Right atrium auricular region (tissue), 2 donors: ENCODE measurements at regions not wholly inside any gene's neighbourhood (a gene's known extent, or its start where the extent isn't known, plus 50 kb on each side); places are given as distances from the start of the nearest gene placed in this dataset.

ENCODE experiments used
- DNase-seq: peaks from one replicate; pipeline ENCODE4 v3.0.0-alpha.2; 2019; ENCODE audit warnings: low spot score
- H3K27ac ChIP-seq, 2 donors: fragments of 200-600 bp; sonication (generic); 1 replicate in 1 of 2; 2 replicates in 1 of 2; pipeline ENCODE4 v1.5.1; 2016 to 2019
- H3K27me3 ChIP-seq, 2 donors: fragments of 200-600 bp; sonication (generic); one replicate each; pipeline versions ENCODE4 v1.5.1 to v1.6.0; 2017 to 2019
- H3K36me3 ChIP-seq: fragments of 200-600 bp; sonication (generic); one replicate; pipeline ENCODE4 v1.5.1; 2016
- H3K4me1 ChIP-seq, 2 donors: fragments of 200-600 bp; sonication (generic); one replicate each; pipeline versions ENCODE4 v1.5.1 to v1.6.0; 2017 to 2019
- H3K4me3 ChIP-seq, 2 donors: fragments of 200-600 bp; sonication (generic); 1 replicate in 1 of 2; 2 replicates in 1 of 2; pipeline ENCODE4 v1.5.1; 2017 to 2019; ENCODE audit warnings: mild to moderate bottlenecking in 1 of 2, moderate library complexity in 1 of 2
- H3K9me3 ChIP-seq, 2 donors: fragments of 200-600 bp; sonication (generic); one replicate each; pipeline ENCODE4 v1.5.1; 2019
- TF ChIP-seq, protein P1 (sequence below), 2 donors: fragments of 200-600 bp; sonication (generic); IDR thresholded peaks; one replicate each; pipeline ENCODE4 v1.5.1; 2019; ENCODE audit warnings: antibody characterized with exemption in 2 of 2

DNA sequence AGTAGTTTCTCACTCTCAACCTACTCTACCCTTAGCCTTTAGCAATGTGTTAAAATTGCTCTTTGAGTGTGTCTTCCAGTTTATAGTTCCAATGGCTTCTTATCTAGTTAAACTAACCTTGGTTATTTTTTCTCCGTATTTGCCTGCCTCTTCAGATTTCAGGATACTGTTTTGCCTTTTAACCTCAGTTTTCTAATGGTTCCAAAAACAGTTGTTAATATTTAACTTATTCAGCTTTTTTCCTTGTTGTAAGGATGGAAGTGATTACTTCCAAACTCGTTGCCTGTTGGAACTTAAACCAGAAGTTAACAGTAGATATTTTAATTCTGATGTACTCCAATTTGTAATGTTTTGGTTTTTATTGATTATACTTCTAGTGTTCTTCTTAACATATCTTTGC, 1574.9 kb downstream of the HACE1 start:
- no peak overlapping the region for H3K4me3 ChIP-seq
- TF ChIP-seq, protein P1, sequence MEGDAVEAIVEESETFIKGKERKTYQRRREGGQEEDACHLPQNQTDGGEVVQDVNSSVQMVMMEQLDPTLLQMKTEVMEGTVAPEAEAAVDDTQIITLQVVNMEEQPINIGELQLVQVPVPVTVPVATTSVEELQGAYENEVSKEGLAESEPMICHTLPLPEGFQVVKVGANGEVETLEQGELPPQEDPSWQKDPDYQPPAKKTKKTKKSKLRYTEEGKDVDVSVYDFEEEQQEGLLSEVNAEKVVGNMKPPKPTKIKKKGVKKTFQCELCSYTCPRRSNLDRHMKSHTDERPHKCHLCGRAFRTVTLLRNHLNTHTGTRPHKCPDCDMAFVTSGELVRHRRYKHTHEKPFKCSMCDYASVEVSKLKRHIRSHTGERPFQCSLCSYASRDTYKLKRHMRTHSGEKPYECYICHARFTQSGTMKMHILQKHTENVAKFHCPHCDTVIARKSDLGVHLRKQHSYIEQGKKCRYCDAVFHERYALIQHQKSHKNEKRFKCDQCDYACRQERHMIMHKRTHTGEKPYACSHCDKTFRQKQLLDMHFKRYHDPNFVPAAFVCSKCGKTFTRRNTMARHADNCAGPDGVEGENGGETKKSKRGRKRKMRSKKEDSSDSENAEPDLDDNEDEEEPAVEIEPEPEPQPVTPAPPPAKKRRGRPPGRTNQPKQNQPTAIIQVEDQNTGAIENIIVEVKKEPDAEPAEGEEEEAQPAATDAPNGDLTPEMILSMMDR (IDR thresholded peaks at IDR 0.05), result no peak
- H3K36me3 ChIP-seq, result no peaks in the 10 kb centered on the region
- H3K9me3 ChIP-seq, result peaks cover 0 to 3% of the 10 kb centered on the region in 2 donors
- H3K4me1 ChIP-seq, result no peaks in the 10 kb centered on the region
- H3K27me3 ChIP-seq, result no peaks in the 10 kb centered on the region
- H3K27ac ChIP-seq, result no peak overlapping the region
- no peak for DNase-seq

DNA sequence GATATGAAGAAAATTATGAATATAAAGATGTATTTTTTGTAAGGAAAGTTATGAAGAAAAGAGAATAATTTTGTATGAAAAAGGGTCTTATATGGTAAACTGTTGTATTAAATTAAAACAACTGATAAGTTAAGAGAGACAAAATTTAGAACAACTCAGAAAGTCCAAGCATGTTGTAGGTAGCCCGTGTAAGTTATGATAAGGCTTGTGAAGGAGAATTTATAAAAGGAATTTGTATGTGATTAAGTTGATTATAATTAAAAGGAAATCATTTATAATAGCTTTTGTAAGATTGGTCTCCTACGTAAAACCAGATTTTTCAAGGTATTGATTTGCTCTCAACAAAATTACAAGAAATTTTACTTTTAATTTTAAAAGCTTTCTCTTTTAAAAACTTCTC, 1579.3 kb downstream of the HACE1 start:
- TF ChIP-seq, protein P1 (IDR thresholded peaks at IDR 0.05), result no peak
- Histone ChIP-seq H3K27ac (no peak overlapping the region), H3K36me3 (no peaks in the 10 kb centered on the region), H3K9me3 (peaks cover 0 to 4% of the 10 kb centered on the region in 2 donors), H3K4me1 (no peaks in the 10 kb centered on the region), H3K4me3 (no peak overlapping the region), H3K27me3 (no peaks in the 10 kb centered on the region)
- no peak for DNase-seq

DNA sequence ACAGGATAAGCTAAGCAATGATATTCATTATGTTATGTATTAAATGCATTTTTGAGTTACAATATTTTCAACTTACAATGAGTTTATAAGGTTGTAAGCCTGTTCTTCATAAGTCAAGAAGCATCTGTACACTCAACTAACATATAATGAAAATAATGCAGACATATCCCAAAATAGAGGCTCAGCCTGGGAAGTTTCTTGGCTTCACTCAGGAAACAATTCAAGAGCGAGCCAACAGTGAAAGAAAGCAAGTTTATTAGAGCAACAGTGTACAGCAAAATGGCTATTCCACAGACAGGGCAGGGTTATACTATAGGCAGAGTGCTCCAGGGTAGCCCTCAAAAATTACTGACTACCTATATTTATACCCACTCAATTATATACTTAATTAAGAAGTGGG, 1581.8 kb downstream of the HACE1 start:
- peaks cover 0 to 4% of the 10 kb centered on the region in 2 donors for H3K9me3 ChIP-seq
- no peak for DNase-seq
- no peak overlapping the region for H3K4me3 ChIP-seq
- TF ChIP-seq, protein P1 (IDR thresholded peaks at IDR 0.05), result no peak
- no peak overlapping the region for H3K27ac ChIP-seq
- no peaks in the 10 kb centered on the region for H3K4me1 ChIP-seq
- no peaks in the 10 kb centered on the region for H3K36me3 ChIP-seq
- no peaks in the 10 kb centered on the region for H3K27me3 ChIP-seq

DNA sequence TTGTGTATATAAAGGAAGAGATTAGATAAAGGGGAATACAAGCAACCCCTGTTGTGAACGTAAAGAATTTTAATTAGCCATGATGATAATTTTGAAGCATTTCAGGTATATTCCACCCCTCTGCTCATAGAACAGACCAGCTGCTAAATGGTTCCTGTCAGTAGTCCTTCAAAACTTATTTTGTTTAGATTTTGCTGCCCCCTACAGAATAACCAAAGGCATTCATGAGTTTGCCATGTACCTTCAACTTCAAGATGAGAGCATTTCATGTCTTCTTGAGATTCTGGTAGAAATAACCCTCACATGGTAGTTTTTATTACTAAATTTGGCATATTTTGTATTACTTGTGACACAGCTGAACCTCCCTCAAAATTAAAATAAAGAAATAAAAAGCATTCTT, 1586.7 kb downstream of the HACE1 start:
- Histone ChIP-seq H3K4me3 (no peak overlapping the region), H3K27ac (no peak overlapping the region), H3K9me3 (no peaks in the 10 kb centered on the region), H3K4me1 (no peaks in the 10 kb centered on the region), H3K36me3 (no peaks in the 10 kb centered on the region), H3K27me3 (no peaks in the 10 kb centered on the region)
- TF ChIP-seq, protein P1 (IDR thresholded peaks at IDR 0.05), result peak in 1 of 2 donors; percentile 44
- DNase-seq, result no peak

DNA sequence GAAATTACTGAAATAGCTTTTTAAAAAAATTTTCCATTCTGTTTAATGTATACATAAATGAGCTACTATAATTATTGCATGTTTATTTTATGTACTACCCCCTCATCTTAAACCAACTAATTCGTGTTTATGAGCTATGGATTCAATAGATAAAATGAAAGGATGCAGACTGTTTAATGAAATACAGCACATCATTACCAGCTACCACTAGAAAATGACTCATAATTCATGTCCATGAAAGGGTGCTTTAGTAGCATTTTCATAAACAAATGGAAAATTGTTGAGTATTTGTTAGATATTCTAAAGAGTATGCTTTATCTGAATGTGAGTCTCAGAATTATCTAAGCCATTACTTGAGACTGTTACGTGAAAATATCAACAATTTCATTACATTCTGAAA, 1590.1 kb downstream of the HACE1 start:
- H3K36me3 ChIP-seq, result no peaks in the 10 kb centered on the region
- no peak overlapping the region for H3K27ac ChIP-seq
- H3K9me3 ChIP-seq, result no peaks in the 10 kb centered on the region
- no peaks in the 10 kb centered on the region for H3K4me1 ChIP-seq
- DNase-seq, result no peak
- TF ChIP-seq, protein P1 (IDR thresholded peaks at IDR 0.05), result no peak
- no peaks in the 10 kb centered on the region for H3K27me3 ChIP-seq
- no peak overlapping the region for H3K4me3 ChIP-seq

DNA sequence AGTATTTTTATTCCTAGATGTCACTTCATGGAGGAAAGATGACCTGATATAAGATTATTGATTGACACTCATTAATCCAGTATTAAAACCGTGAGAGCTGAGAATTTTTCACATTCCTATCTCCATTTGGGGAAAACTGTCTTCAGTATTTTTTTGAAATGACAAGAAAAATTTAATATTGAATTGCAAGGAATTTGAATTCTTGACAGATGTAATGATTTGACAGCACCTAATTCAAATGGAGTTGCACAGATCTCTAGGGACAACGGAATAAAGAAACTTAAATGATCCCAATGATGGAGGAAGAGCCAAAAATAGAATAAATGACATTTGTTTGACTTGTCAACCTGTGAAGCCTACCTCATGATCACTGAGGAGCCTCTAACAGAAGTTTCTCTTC, 1591.4 kb downstream of the HACE1 start:
- TF ChIP-seq, protein P1 (IDR thresholded peaks at IDR 0.05), result no peak
- Histone ChIP-seq H3K27me3 (no peaks in the 10 kb centered on the region), H3K9me3 (no peaks in the 10 kb centered on the region), H3K36me3 (no peaks in the 10 kb centered on the region), H3K4me3 (no peak overlapping the region), H3K27ac (no peak overlapping the region), H3K4me1 (no peaks in the 10 kb centered on the region)
- DNase-seq, result no peak
